Heart left ventricle (tissue), 16 donors: ENCODE measurements at regions not wholly inside any gene's neighbourhood (a gene's known extent, or its start where the extent isn't known, plus 50 kb on each side); places are given as distances from the start of the nearest gene placed in this dataset.

Experiments used
- ATAC-seq, 4 donors: fragments of 200-7000 bp; cut with Tn5 transposase; one replicate each; pipeline ENCODE4 v1.9.1; 2020 to 2022; ENCODE audit warnings: moderate library complexity in 4 of 4, mild to moderate bottlenecking in 3 of 4, moderate number of reproducible peaks in 1 of 4
- DNase-seq, 5 donors: peaks; one replicate each; pipeline ENCODE4 v3.0.0-alpha.2; 2020
- H3K27ac ChIP-seq, 12 donors: fragments of 200-600 bp; sonication (generic) in 4 of 12; one replicate each; pipeline versions ENCODE4 v1.5.0 to v1.8.0; 2016 to 2022; ENCODE audit warnings: mild to moderate bottlenecking in 2 of 12
- H3K27me3 ChIP-seq, 9 donors: fragments of 200-600 bp; sonication (generic) in 2 of 9; one replicate each; pipeline versions ENCODE4 v1.5.1 to v1.8.0; 2016 to 2022; ENCODE audit warnings: mild to moderate bottlenecking in 3 of 9
- H3K36me3 ChIP-seq, 9 donors: fragments of 200-600 bp; sonication (generic) in 2 of 9; one replicate each; pipeline versions ENCODE4 v1.5.0 to v1.8.0; 2018 to 2022; ENCODE audit warnings: mild to moderate bottlenecking in 2 of 9
- H3K4me1 ChIP-seq, 12 donors: fragments of 200-600 bp; sonication (generic) in 4 of 12; one replicate each; pipeline versions ENCODE4 v1.5.0 to v1.8.0; 2016 to 2022; ENCODE audit warnings: mild to moderate bottlenecking in 3 of 12
- H3K4me3 ChIP-seq, 12 donors: fragments of 200-600 bp; sonication (generic) in 4 of 12; one replicate each; pipeline versions ENCODE4 v1.5.0 to v1.8.0; 2017 to 2022; ENCODE audit warnings: mild to moderate bottlenecking in 9 of 12, moderate library complexity in 4 of 12
- H3K9me3 ChIP-seq, 12 donors: fragments of 200-600 bp; sonication (generic) in 4 of 12; one replicate each; pipeline versions ENCODE4 v1.5.0 to v1.8.0; 2016 to 2022; ENCODE audit warnings: mild to moderate bottlenecking in 1 of 12
- CTCF ChIP-seq, 12 donors: fragments of 200-600 bp; sonication (generic) in 4 of 12; IDR thresholded peaks; one replicate each; pipeline versions ENCODE4 v1.5.0 to v1.8.0; 2018 to 2022; ENCODE audit warnings: antibody characterized with exemption in 12 of 12, mild to moderate bottlenecking in 5 of 12
- POLR2A ChIP-seq, 2 donors: fragments of 450-650 bp; IDR thresholded peaks; one replicate each; pipeline ENCODE4 v1.6.1; 2017; ENCODE audit warnings: antibody characterized with exemption in 2 of 2, mild to moderate bottlenecking in 2 of 2, moderate library complexity in 2 of 2
- WGBS, 4 donors: extraction: QIAGEN DNeasy Blood & Tissue Kit in 2 of 4; methylation state at CpG; one replicate each; pipeline versions ENCODE4 v1.1.5 to v1.1.7; 2013 to 2018; 5-methylcytosine and 5-hydroxymethylcytosine counted together
- intact Hi-C, 10 donors: fragments of 100-400 bp; cut with DNase I; formaldehyde crosslinking; loops; one replicate each; pipeline versions ENCODE4 v1.11.1 to v1.14.2; 2022
- donor health status: ischemic (EF 13 %, LVEDD 7.1; RV severe dilation, severe dysfunction).
- donor health status: healthy with polysubstance abuse.
- donor health status: DM: no; HTN: yes; CAD: no.
- donor health status: DM: no; HTN: no; CAD: no.
- donor health status: ischemic (EF 25% LVEDD 6.9; RV normal size, moderate dysfunction).
- donor health status: ischemic (EF 25% LVEDD 5.7; RV mildly dilated, moderate dysfunction).
- donor health status: healthy.
- donor health status: DM: yes; HTN: yes; CAD: no.
- donor health status: ischemic (EF 35%, LVEDD 5.7; RV mildly dilated, moderate dysfunction).
- donor health status: nonischemic (EF 11% LVEDD 7.7; RV severe dilation, severe dysfunction).
- donor health status: DM: yes; HTN: yes; CAD: no.
- donor health status: PGD.
- donor health status: ischemic (EF 29% LVEDD 5.4; RV normal size, mild dysfunction).
- donor health status: nonischemic (EF 23%, LVEDD 6.1; RV moderate dilation, normal function).

- ATAC-seq (no peak), DNase-seq (no peak)
- Histone ChIP-seq H3K36me3 (no peaks in the 10 kb centered on the region), H3K4me1 (no peaks in the 10 kb centered on the region), H3K4me3 (no peak overlapping the region), H3K9me3 (peaks cover 0 to 4% (median 0%) of the 10 kb centered on the region in 12 donors), H3K27me3 (no peaks in the 10 kb centered on the region), H3K27ac (no peak overlapping the region)
- intact Hi-C loops: no loop called here
- TF ChIP-seq POLR2A (IDR thresholded peaks at IDR 0.05) (no peak), CTCF (IDR thresholded peaks at IDR 0.05) (no peak)
Observed at GRCh38 chr5:85077581-85077980, 692.9 kb upstream of the EDIL3 start.

GRCh38 chr5:85096421-85096820, 711.7 kb upstream of the EDIL3 start:
- no peaks in the 10 kb centered on the region for H3K36me3 ChIP-seq
- no peak overlapping the region for H3K4me3 ChIP-seq
- no peak for ATAC-seq
- TF ChIP-seq POLR2A (IDR thresholded peaks at IDR 0.05): no peak
- no peak for TF ChIP-seq CTCF (IDR thresholded peaks at IDR 0.05)
- WGBS, 4 donors: 75 to 89% (median 78%) methylated on average over 2 of the region's 2 CpGs
- no peak overlapping the region for H3K27ac ChIP-seq
- H3K9me3 ChIP-seq: peaks cover 0 to 7% (median 0%) of the 10 kb centered on the region in 12 donors
- H3K4me1 ChIP-seq: no peaks in the 10 kb centered on the region
- intact Hi-C loops: no loop called here
- no peak for DNase-seq
- no peaks in the 10 kb centered on the region for H3K27me3 ChIP-seq

- Histone ChIP-seq H3K27ac (no peak overlapping the region), H3K4me1 (no peaks in the 10 kb centered on the region), H3K27me3 (no peaks in the 10 kb centered on the region), H3K9me3 (peaks cover 0 to 11% (median 2%) of the 10 kb centered on the region in 12 donors), H3K4me3 (no peak overlapping the region), H3K36me3 (no peaks in the 10 kb centered on the region)
- TF ChIP-seq POLR2A (IDR thresholded peaks at IDR 0.05) (no peak), CTCF (IDR thresholded peaks at IDR 0.05) (no peak)
- 33 to 53% (median 44%) methylated on average over 1 of the region's 1 CpG for WGBS, 4 donors
- DNase-seq (no peak), ATAC-seq (no peak)
- intact Hi-C loops: no loop called here
Observed at GRCh38 chr5:85108471-85108870, 723.8 kb upstream of the EDIL3 start.

GRCh38 chr5:85109616-85110015, 724.9 kb upstream of the EDIL3 start:
- intact Hi-C loops: no loop called here
- H3K27ac ChIP-seq: no peak overlapping the region

More at GRCh38 chr5:85109616-85110015, 724.9 kb upstream of the EDIL3 start:
- TF ChIP-seq POLR2A (IDR thresholded peaks at IDR 0.05) (no peak), CTCF (IDR thresholded peaks at IDR 0.05) (no peak)
- Histone ChIP-seq H3K27me3 (no peaks in the 10 kb centered on the region), H3K4me1 (no peaks in the 10 kb centered on the region), H3K9me3 (peaks cover 0 to 11% (median 2%) of the 10 kb centered on the region in 12 donors), H3K36me3 (no peaks in the 10 kb centered on the region), H3K4me3 (no peak overlapping the region)
- WGBS, 4 donors: 81 to 100% (median 90%) methylated on average over 1 of the region's 1 CpG
- DNase-seq (no peak), ATAC-seq (no peak)
